Inferior parietal cortex (tissue), 1 donor: ENCODE measurements at regions not wholly inside any gene's neighbourhood (a gene's known extent, or its start where the extent isn't known, plus 50 kb on each side); places are given as distances from the start of the nearest gene placed in this dataset.
"Not testable (repeated sequence)": the region's sequence is repeated elsewhere in the genome, so short reads cannot be mapped to it uniquely, and the experiment has no call there.

Source experiments
- DNase-seq: peaks from one replicate; pipeline ENCODE4 v3.0.0-alpha.2; 2016; ENCODE audit errors: extremely low spot score

- DNase-seq, result no peak
These were observed 70.6 kb upstream of the SERP2 start for GRCh38 chr13:44302940-44303575.

GRCh38 chr13:44303681-44304432 is 69.8 kb upstream of the SERP2 start:
- no peak for DNase-seq

GRCh38 chr13:44304433-44304725 is 69.2 kb upstream of the SERP2 start:
- no peak for DNase-seq

DNA sequence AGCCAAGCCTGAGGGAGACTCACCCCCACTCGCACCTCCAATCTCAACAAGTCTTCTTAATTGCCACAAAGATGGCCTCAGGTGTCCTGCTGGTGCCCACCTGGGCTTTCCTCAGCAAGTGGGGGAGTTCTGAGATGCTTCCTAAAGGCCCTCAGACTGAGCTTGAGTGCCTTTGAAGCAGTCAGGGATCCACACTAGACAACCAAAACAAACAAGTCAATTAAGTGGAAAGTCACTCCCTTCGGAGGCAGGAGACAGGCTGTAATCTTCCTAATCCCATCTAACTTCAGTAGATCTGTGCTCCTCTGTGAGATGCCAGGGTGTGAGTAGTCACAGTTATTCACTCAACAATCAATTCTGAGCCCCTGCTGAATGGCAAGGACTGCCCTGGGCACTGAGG is 68.3 kb upstream of the SERP2 start:
- DNase-seq, result no peak

GRCh38 chr13:44305917-44306370 is 67.7 kb upstream of the SERP2 start:
- no peak for DNase-seq

- no peak for DNase-seq
These were observed 67.0 kb upstream of the SERP2 start for GRCh38 chr13:44306371-44307192.

- no peak for DNase-seq
These were observed 66.4 kb upstream of the SERP2 start for GRCh38 chr13:44307255-44307654.

GRCh38 chr13:44307844-44308243 is 65.8 kb upstream of the SERP2 start:
- no peak for DNase-seq

DNA sequence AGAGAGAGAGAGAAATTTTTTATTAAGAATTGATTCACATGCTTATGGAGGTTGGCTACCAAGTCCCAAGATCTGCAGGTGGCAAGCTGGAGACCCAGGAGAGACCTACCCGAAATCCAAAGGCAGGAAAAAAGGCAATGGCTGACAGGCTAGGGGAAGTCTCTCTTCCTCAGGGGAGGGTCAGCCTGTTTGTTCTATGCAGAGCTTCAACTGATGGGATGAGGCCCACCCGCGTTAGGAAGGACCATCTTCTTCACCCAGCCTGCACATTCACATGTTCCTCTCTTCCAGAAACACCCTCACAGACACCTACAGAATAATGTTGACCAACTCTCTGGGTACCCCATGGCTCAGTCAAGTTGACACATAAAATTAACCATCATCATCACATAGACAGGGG is 65.3 kb upstream of the SERP2 start:
- no peak for DNase-seq

- no peak for DNase-seq
These were observed 63.5 kb upstream of the SERP2 start for GRCh38 chr13:44309794-44310757.

DNA sequence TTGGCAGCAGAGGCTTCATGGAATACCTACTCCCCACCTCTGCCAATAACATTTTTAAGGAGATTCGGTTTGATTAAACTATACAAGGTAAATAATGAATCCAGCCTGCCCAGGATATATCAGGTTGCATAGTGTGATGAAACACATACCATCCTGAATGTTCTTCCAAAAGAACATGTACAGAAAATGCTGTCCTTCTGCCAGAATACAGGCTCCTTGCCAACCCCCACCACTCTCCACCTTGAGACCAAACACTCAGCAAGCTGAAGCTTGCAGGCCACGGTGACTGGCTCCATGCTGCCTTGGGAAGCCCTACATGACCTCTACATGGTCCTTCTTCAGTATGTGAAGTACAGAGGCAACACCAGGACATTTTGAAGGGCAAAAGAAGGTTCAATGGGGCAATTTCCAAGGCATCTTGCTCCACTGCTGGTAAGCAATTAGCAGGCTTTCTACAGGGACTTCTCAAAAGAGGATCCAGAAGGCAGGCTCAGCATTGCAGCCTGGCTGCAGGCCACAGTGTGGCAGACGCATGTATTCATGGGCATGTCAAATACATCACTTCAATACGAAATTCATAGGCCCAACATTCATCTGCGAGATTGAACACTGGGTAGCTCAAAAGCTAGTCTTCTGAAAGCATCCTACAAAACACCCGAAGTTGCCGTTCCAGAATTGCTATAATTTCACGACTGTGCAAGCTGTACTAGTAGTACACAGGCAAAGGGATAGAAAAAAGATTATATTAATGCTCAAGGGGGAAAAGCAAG is 62.4 kb upstream of the SERP2 start:
- no peak for DNase-seq

DNA sequence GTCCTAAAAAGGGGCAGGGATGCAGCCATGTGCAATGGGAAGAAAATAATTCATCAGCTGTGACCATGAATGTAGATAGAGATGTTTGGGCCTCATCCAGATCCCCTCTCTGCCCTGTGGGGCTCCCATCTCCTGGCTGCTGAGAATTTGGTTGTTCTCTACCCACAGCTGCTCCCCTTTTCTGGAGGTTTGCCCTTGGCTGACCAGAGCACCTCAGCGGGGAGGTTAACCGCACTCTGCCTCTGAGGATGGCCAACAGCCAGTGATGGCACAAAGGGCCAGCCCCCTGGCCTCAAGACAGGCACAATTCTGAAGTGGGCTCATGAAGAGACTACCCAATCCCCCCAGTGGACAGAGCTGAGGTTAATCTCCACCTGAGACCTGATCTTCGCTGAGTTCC is 61.5 kb upstream of the SERP2 start:
- DNase-seq, result no peak

GRCh38 chr13:44312834-44313551 is 60.6 kb upstream of the SERP2 start:
- no peak for DNase-seq

GRCh38 chr13:44313674-44314073 is 60.0 kb upstream of the SERP2 start:
- no peak for DNase-seq

GRCh38 chr13:44314160-44314559 is 59.5 kb upstream of the SERP2 start:
- not testable (repeated sequence) for DNase-seq

- DNase-seq, result no peak
These were observed 55.9 kb upstream of the SERP2 start for GRCh38 chr13:44317752-44318151.

DNA sequence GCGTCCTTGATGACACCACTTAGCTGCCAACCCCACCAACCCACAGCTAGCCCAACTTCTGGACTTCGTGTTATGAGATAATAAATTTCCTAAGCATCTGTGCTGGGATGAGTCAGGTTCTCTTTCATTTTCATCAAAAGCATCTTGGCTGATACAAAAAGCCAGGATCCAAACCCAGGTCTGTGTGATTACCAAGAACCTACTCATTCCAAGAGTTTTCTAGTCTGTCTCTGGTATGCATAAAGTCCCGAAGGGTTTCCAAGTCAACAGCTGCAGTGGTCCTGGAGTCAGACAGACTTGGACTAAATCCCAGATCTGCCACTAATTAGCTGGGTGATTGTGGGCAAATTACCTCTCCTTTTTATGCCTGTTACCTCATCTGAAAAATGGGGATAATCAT is 55.5 kb upstream of the SERP2 start:
- no peak for DNase-seq

DNA sequence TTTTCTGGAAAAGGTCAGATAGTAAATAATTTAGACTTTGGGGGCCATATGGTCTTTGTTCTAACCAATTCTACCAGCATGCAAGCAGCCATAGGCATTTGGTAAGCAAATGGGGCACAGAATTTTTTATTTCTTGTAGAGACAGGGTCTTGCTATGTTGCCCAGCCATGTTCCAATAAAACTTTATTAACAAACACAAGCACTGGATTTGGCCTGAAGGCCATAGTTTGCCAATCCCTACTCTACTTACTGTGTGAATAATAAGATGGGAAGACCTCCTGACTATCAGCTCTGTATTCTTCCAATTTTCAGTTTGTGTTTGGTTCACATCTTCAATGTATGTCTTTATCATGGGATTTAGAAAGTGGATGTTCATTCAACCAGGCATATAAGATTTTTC is 53.0 kb upstream of the SERP2 start:
- no peak for DNase-seq

GRCh38 chr13:44321961-44322360 is 51.7 kb upstream of the SERP2 start:
- no peak for DNase-seq

DNA sequence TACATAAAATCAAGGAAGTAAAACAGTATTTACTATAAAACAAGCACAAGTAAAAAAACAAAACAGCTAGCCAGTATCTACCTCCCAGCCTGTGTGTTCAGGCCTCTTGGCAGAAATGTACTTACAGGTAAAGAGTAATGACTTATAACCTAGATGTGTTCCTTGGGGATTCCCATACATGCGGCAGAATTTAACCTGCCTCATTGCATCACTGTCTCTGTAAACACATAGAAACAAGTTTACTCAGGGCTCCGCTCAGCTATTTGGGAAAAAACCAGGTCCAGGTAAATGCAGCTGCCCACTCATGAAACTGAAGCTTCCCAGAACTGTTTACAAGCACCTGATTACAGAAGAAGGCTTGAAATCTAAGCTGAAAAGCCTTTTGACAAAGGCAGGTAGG is 50.7 kb upstream of the SERP2 start:
- DNase-seq, result no peak
